ENCODE measurements at regions not wholly inside any gene's neighbourhood (a gene's known extent, or its start where the extent isn't known, plus 50 kb on each side); places are given as distances from the start of the nearest gene placed in this dataset.

- TF ChIP-seq POLR2A (IDR thresholded peaks at IDR 0.05; ENCODE audit: low read depth, low read length): no peak
- no peak for TF ChIP-seq EZH2 (IDR thresholded peaks at IDR 0.05; ENCODE audit: borderline replicate concordance, low read depth, low read length, severe bottlenecking)
- TF ChIP-seq CTCF (IDR thresholded peaks at IDR 0.05; ENCODE audit: extremely low read depth in 1 of 2, insufficient read depth in 1 of 2, low read depth in 1 of 2, low read length in 2 of 2): no peak
- TF ChIP-seq JUN (IDR thresholded peaks at IDR 0.05; ENCODE audit: borderline replicate concordance, insufficient read depth, insufficient read length, low read depth): no peak
Measured at GRCh38 chr14:87285506-87285905, 707.5 kb downstream of the GALC start.
